Kidney epithelial cell (primary cell): ENCODE measurements at regions not wholly inside any gene's neighbourhood (a gene's known extent, or its start where the extent isn't known, plus 50 kb on each side); places are given as distances from the start of the nearest gene placed in this dataset.

ENCODE experiments used
- DNase-seq: peaks from one replicate; pipeline ENCODE4 v3.0.0-alpha.2; 2010; ENCODE audit warnings: low read depth
- H3K27me3 ChIP-seq: 2 replicates; pipeline ENCODE4 v1.6.0; 2011; ENCODE audit warnings: low read length; ENCODE audit not compliant: control insufficient read depth, insufficient read depth
- H3K36me3 ChIP-seq: 2 replicates; pipeline ENCODE4 v1.5.1; 2011; ENCODE audit warnings: low read length; ENCODE audit not compliant: control insufficient read depth, insufficient read depth
- H3K4me3 ChIP-seq: 2 replicates; pipeline ENCODE4 v1.5.1; 2011; ENCODE audit warnings: low read depth, mild to moderate bottlenecking, control low read depth, low read length
- TF ChIP-seq, protein P1 (sequence below): IDR thresholded peaks from 2 replicates; pipeline ENCODE4 v1.5.1; 2011; ENCODE audit warnings: mild to moderate bottlenecking, moderate library complexity, low read length, control low read depth, inconsistent platforms; ENCODE audit not compliant: insufficient read depth, poor library complexity, severe bottlenecking

DNA sequence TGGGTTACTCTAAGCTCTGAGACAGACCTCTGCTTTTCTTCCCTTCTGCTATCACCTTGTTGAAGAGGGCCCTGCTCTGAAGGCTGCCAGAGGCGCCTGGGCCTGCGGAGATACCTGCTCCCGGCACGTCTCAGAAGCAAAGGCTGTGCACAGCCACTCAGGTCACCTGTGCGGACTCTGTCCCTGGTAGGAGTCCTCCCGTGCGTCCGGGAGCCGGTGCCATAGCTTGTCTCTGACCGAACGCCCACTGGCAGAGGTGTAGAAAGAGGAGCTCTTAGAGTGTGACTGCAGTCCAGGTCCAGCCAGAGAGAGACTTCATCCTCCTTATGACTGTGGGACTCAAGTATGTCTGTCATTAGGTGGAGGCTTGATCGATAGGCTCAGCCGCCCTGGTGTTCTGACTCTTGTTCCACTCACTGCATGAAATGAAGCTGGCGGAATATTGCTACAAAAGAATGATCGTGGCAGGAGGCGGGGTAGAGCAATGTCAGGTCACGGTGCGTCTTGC, 51.0 kb upstream of the UNC93A start:
- Histone ChIP-seq H3K4me3 (no peak overlapping the region), H3K27me3 (peaks cover 5% of the 10 kb centered on the region), H3K36me3 (no peaks in the 10 kb centered on the region)
- TF ChIP-seq, protein P1, sequence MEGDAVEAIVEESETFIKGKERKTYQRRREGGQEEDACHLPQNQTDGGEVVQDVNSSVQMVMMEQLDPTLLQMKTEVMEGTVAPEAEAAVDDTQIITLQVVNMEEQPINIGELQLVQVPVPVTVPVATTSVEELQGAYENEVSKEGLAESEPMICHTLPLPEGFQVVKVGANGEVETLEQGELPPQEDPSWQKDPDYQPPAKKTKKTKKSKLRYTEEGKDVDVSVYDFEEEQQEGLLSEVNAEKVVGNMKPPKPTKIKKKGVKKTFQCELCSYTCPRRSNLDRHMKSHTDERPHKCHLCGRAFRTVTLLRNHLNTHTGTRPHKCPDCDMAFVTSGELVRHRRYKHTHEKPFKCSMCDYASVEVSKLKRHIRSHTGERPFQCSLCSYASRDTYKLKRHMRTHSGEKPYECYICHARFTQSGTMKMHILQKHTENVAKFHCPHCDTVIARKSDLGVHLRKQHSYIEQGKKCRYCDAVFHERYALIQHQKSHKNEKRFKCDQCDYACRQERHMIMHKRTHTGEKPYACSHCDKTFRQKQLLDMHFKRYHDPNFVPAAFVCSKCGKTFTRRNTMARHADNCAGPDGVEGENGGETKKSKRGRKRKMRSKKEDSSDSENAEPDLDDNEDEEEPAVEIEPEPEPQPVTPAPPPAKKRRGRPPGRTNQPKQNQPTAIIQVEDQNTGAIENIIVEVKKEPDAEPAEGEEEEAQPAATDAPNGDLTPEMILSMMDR: no peak
- no peak for DNase-seq
